HepG2 (cell line): ENCODE measurements at regions not wholly inside any gene's neighbourhood (a gene's known extent, or its start where the extent isn't known, plus 50 kb on each side); places are given as distances from the start of the nearest gene placed in this dataset.

Experiments used
- CBX1 ChIP-seq: IDR thresholded peaks from one replicate; pipeline ENCODE4 v1.6.1; 2016; ENCODE audit warnings: antibody characterized with exemption, low read depth
- EZH2 ChIP-seq: conservative IDR thresholded peaks from 2 replicates; pipeline ENCODE4 v1.6.1; 2012; ENCODE audit warnings: mild to moderate bottlenecking, low read depth, low read length, moderate library complexity
- GABPA ChIP-seq, 2 experiments: IDR thresholded peaks; 2 replicates each; pipeline ENCODE4 v1.6.1; 2011 to 2016; ENCODE audit warnings: low read depth in 2 of 2, low read length in 1 of 2, missing biosample characterization in 1 of 2, missing genetic modification characterization in 1 of 2
- NCOA2 ChIP-seq: sonication (generic); formaldehyde crosslinking; IDR thresholded peaks from 2 replicates; pipeline ENCODE4 v1.8.0; 2022; ENCODE audit warnings: inconsistent platforms
- RNF2 ChIP-seq: fragments of 450-650 bp; conservative IDR thresholded peaks from 2 replicates; pipeline ENCODE4 v1.6.1; 2016; ENCODE audit warnings: low read depth
- SAFB2 ChIP-seq: sonication (generic); formaldehyde crosslinking; IDR thresholded peaks from 2 replicates; pipeline ENCODE4 v1.5.1; 2020; ENCODE audit warnings: missing genetic modification reagents, low read depth, mild to moderate bottlenecking, borderline replicate concordance
- STAT5B ChIP-seq: sonication (generic); formaldehyde crosslinking; IDR thresholded peaks from 2 replicates; pipeline ENCODE4 v1.4.0; 2020; ENCODE audit warnings: missing genetic modification reagents
- ZFP82 ChIP-seq: sonication (generic); formaldehyde crosslinking; IDR thresholded peaks from 2 replicates; pipeline ENCODE4 v1.5.1; 2020; ENCODE audit warnings: mild to moderate bottlenecking, missing genetic modification reagents, borderline replicate concordance
- ZKSCAN5 ChIP-seq: sonication (generic); formaldehyde crosslinking; IDR thresholded peaks from 2 replicates; pipeline ENCODE4 v1.5.1; 2020; ENCODE audit warnings: mild to moderate bottlenecking, missing genetic modification reagents
- ZNF430 ChIP-seq: sonication (generic); formaldehyde crosslinking; IDR thresholded peaks from 2 replicates; pipeline ENCODE4 v1.9.0; 2021; ENCODE audit warnings: mild to moderate bottlenecking, missing genetic modification reagents
- ZNF569 ChIP-seq: sonication (generic); formaldehyde crosslinking; IDR thresholded peaks from 2 replicates; pipeline ENCODE4 v1.5.0; 2020; ENCODE audit warnings: mild to moderate bottlenecking, missing genetic modification reagents, moderate library complexity, borderline replicate concordance
- ZNF691 ChIP-seq: sonication (generic); formaldehyde crosslinking; IDR thresholded peaks from 2 replicates; pipeline ENCODE4 v1.4.0; 2020; ENCODE audit warnings: missing genetic modification reagents, low read depth, mild to moderate bottlenecking, borderline replicate concordance

- TF ChIP-seq NCOA2 (no peak), CBX1 (no peak), EZH2 (no peak), ZNF691 (CRISPR knock-in tag) (no peak), SAFB2 (CRISPR knock-in tag) (no peak), ZNF569 (CRISPR knock-in tag) (no peak), ZNF430 (no peak), RNF2 (no peak), GABPA (IDR thresholded peaks at IDR 0.05; ENCODE audit: low read depth, low read length) (no peak), GABPA (CRISPR knock-in tag; IDR thresholded peaks at IDR 0.05; ENCODE audit: low read depth) (no peak), ZKSCAN5 (no peak), ZFP82 (no peak), STAT5B (CRISPR knock-in tag) (no peak)
These were observed 265.5 kb upstream of the TBC1D5 start for GRCh38 chr3:18007980-18008379.
